ENCODE measurements at regions not wholly inside any gene's neighbourhood (a gene's known extent, or its start where the extent isn't known, plus 50 kb on each side); places are given as distances from the start of the nearest gene placed in this dataset.

- H3K4me3 ChIP-seq: no peak overlapping the region
- DNase-seq (ENCODE audit: low spot score): no peak
- no peak overlapping the region for H3K27ac ChIP-seq
- no peak for TF ChIP-seq CTCF (IDR thresholded peaks at IDR 0.05)
These were observed 159.2 kb downstream of the ZNF608 start for GRCh38 chr5:124587280-124587679.

DNA sequence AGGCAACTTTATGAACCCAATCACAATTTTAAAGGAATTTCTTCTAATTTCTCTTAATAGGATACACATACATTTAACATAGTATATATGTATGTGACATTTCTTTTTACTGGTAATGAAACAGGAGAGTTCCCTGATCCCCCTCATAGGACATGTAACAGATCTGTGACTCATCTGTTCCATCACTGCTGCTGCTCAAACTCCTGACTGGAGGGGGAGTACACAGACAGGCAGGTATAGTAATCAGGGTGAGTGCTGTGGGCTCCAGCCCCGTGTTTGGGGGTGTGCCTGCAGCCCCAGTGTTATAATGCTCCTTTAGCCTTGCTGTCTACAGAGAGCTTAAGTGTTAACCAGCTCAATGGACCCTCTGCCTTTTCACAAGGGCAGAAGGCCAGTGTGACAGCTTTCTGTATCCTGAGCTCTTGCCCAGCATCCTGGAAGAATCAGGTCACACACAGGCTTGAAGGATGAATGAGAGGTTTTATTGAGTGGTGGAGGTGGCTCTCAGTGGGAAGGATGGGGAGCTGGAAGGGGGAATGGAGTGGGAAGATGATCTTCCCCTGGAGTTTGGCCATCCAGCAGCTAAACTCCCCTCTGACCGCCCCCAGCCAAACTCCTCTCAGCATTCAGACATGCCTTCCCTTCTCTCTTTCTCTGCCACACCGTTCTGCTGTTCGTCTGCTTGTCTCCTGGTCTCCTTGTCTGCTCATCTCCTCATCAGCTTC, 161.3 kb downstream of the ZNF608 start:
- Histone ChIP-seq H3K27ac (no peak overlapping the region), H3K4me3 (no peak overlapping the region)
- DNase-seq (ENCODE audit: low spot score): no peak
- TF ChIP-seq CTCF (IDR thresholded peaks at IDR 0.05): no peak

GRCh38 chr5:124583469-124584350, 162.7 kb downstream of the ZNF608 start:
- no peak overlapping the region for H3K4me3 ChIP-seq
- DNase-seq (ENCODE audit: low spot score): no peak
- no peak overlapping the region for H3K27ac ChIP-seq
- TF ChIP-seq CTCF (IDR thresholded peaks at IDR 0.05): no peak

- no peak for TF ChIP-seq CTCF (IDR thresholded peaks at IDR 0.05)
- H3K27ac ChIP-seq: no peak overlapping the region
- no peak for DNase-seq (ENCODE audit: low spot score)
- H3K4me3 ChIP-seq: no peak overlapping the region
These were observed 163.9 kb downstream of the ZNF608 start for GRCh38 chr5:124582561-124582840.

DNA sequence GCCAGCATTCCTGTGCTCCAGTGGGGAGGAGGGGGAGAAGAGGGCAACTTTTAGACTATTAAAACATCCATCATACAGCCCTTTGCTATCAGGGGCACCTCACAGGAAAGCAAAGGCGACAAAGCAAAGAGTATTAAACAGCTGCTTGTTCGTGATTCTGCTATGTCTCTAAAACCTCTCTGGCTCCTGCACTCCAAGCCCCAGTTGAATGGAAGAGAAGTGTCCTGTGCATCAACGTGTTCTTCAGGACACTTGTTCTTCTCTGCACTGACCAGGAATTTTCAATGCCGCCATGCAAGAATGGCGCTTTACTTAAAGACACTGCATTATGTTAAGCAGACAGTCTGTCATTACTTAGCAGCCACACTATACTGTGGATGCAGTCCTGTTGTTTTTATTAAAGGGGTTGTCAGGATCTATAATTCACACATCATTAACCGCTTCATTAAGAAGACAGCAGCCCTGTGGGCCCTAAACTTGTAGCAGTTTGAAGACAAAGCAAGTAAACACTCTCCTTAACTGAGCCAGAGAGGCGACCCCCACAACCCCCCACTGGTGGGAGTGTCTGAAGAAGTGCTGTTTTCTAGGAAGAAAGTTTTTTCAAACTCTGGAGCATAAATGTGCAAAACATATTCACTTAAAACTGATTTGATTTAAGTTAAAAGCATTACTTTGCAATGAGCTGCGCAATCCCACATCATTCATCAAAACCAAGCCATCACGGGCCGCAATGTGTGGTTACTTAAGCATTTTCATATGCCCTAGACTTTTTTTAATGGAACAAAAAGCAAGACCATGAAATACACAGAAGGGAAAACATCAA, 164.5 kb downstream of the ZNF608 start:
- no peak for TF ChIP-seq CTCF (IDR thresholded peaks at IDR 0.05)
- Histone ChIP-seq H3K4me3 (no peak overlapping the region), H3K27ac (no peak overlapping the region)
- DNase-seq (ENCODE audit: low spot score): no peak

- DNase-seq (ENCODE audit: low spot score): no peak
- Histone ChIP-seq H3K4me3 (no peak overlapping the region), H3K27ac (no peak overlapping the region)
- no peak for TF ChIP-seq CTCF (IDR thresholded peaks at IDR 0.05)
These were observed 165.3 kb downstream of the ZNF608 start for GRCh38 chr5:124580925-124581737.
